LHCN-M2 (cell line): ENCODE measurements at regions not wholly inside any gene's neighbourhood (a gene's known extent, or its start where the extent isn't known, plus 50 kb on each side); places are given as distances from the start of the nearest gene placed in this dataset.
"Not testable (repeated sequence)": the region's sequence is repeated elsewhere in the genome, so short reads cannot be mapped to it uniquely, and the experiment has no call there.

ENCODE experiments used
- DNase-seq: peaks from one replicate; pipeline ENCODE4 v3.0.0-alpha.2; 2012; ENCODE audit warnings: low read depth

DNA sequence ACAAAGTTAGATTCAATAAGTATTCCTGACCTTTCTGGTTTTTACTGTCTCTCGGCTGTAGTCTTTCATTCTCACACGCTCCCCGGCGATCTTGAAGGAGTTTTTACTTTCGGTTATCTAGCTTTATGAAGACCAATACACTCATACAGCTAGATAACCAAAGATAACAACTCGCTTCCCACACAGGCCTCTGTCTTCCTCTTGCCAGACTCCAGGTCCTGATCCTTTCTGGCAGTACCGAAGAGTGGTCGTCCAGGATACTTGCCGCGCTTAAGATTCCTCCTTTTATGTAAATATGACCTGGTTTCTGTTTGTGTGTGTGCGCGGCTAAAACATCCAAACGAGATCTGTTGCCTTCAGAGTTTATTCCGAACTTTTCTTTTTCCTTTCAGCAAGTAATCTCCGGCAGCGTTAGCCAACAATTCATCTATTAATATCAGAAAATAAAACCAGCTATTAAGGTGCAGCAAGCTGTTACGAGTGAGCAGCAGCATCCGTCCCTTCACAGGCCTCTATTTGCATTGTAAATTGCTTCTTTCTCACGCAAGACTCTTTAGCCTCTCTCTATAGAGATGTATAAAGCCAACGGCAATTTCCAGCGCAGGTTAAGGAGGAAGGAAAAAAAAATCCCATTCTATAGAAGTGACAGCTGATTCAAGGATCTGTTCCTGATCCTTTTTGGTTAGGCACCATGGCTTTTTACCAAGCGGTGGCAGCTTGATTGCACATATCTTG is 216.1 kb downstream of the MEF2C start:
- peak; percentile 19 for DNase-seq

- no peak for DNase-seq
These were observed 217.2 kb downstream of the MEF2C start for GRCh38 chr5:88665750-88666215.

DNA sequence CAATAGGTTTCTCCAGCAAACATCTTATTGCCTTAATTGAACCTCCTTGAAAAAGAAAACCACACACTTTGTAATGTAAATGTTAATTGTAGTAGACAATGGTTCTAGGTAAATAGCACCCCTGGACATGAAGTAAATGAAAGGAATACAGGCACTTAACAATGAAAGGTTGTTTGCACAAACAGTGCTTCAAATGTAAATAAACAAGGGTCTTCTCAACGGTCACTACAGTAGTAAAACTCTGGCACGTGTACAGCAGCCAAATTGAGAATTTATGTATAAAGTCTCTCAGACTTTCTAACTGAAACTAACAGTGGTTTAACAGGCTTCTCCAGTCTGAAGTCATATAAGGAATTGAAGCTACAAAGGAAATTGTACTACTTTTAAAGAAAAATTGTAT is 218.3 kb downstream of the MEF2C start:
- no peak for DNase-seq

DNA sequence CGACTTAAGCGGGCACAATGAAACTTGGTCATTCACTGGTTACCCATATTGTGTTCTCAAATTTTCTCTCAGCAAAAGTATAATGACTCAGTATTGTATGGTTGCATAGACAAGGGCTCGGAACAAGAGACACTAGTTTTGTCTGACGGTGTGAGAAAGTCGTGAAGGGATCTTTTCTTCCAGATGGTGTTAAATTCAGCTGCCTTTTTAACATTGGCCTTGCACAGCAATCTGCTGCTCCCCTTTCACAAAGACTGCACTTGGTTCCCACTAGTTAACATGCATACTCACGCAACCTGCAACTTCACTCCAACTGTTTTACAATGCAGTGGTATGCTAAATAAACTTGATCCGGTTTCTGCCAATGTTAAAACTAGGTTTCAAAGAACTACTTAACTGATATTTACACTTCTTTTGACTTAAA is 219.2 kb downstream of the MEF2C start:
- no peak for DNase-seq

- DNase-seq: no peak
These were observed 220.1 kb downstream of the MEF2C start for GRCh38 chr5:88662846-88663245.

DNA sequence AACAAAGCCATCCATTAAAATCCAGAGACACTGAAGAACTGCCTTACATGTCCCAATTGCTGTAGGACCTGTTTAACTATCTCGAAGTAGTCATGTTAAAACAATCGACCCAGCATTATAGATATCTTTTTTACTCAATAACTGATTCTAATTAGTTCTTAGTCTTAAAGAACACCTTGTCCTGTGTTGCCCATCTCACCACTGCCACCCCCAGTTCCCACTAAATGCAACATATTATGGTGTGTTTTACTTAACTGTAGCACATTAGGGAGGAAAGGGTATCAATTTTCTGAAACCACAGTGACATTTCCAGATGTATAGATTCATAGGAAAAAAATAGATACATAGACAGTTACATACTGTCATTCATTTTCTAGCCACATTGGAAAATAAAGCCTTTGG is 221.2 kb downstream of the MEF2C start:
- no peak for DNase-seq

GRCh38 chr5:88660947-88661805 is 221.8 kb downstream of the MEF2C start:
- peak; percentile 87 for DNase-seq

- peak; percentile 41 for DNase-seq
These were observed 222.6 kb downstream of the MEF2C start for GRCh38 chr5:88660264-88660946.

DNA sequence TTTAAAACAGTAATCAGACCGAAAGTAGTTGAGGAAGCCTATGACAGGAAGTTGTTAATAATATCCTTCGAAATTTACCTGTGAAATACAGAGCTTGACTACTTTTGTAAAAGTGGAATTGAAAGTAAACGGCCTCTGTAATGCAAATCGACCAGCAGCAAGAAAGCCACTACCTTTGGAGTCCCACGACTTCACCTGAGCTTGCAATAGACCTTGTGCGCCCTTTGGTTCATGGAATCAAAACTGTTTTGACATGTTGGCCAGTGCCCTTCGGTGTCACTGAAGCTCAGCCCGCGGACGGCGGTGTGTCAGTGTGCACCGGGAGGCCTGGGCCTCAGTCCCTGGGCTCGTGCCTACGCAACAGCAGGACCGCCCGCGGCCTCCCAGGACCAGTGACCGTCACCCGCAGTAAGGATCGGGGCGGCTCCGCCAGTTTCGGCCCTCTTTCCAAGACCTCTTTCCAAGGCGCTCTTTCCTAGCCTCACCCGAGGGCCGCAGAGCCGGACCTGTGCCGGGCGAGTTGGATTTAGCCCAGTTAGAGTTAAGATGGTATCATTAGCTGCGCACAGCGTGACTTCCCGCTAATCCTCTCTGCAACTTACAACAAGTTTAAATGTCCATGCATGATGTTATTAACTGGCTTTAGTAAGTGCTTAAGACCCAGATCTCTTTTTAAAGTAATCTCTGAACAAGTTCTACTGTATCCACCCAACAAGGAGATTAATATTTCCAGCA is 223.3 kb downstream of the MEF2C start:
- no peak for DNase-seq

DNA sequence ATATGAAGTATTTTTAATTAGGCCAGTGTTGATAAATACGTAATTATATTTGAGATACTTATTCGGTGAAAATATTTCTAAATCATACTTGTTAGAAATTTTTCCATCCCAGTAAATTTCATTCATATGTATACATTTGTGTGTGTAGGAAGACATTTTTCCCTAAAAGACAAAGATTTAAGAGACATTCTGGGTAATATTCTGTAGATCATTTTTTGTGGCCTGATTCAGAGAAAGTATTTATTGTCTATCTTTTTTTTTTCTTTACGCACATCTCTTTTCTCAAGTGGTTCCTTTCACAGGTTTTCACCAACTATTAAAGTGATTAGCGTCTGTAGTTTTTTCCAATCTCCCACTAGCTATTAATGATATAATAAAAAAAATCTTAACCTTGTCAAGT is 224.1 kb downstream of the MEF2C start:
- no peak for DNase-seq

DNA sequence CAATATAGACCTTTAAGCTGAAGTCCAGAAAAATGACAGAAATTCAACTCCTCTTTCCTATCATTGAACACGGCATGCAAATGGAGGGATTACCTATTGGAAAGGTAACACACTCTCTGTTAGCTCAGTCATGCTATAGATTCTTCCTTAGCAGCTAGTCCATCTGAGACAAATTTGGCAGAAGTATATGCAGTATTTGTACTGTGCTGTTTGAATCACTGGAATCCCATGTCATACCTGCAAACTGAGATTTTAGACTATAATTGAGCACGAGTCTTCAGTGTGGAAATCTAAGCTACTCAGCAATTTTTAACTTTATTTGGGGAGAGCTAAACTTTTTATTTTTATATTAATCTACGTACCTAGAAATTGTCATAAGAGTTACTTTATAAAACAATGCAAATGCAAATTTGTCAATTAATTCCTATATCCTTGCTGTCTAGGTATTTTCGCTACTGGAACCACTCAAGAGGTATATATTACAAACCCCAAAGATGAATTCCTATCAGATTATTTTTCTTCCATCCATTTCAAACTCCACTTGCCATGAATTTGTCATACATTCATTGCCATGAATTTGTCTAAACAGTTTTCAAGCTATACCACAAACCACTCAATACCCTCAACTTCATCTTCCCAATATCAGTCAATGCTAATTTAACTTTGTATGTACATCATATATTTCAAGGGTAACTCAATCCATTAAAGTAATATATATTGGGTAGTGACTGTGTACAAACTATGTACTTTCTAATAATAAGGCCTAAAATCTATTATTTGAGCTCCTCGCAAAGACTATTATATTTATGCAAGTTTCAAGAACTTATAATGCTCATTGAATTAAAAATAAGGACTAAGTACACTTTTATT is 224.8 kb downstream of the MEF2C start:
- DNase-seq: no peak

GRCh38 chr5:88657136-88657535 is 225.8 kb downstream of the MEF2C start:
- DNase-seq: no peak

- DNase-seq: no peak
These were observed 226.6 kb downstream of the MEF2C start for GRCh38 chr5:88656221-88656950.

DNA sequence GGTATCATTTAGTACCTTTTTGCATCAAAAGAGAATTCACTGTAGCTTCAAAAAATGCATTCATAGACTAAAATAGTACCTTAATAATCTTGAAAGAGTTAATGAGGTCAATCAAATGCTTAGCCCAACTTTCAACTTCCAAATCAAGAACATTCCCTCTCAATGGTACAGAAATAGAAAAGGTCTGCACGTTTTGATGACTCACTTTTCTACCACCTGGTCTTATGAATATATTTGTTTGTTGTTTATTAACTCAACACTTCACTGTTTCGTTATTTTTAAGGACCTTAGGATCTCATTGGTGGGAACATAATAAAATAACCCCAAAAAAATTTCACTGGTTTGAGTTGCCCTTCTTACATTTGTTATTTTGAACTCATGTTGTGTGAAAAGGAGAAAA is 229.5 kb downstream of the MEF2C start:
- DNase-seq: no peak

- no peak for DNase-seq
These were observed 235.1 kb downstream of the MEF2C start for GRCh38 chr5:88647901-88648300.

DNA sequence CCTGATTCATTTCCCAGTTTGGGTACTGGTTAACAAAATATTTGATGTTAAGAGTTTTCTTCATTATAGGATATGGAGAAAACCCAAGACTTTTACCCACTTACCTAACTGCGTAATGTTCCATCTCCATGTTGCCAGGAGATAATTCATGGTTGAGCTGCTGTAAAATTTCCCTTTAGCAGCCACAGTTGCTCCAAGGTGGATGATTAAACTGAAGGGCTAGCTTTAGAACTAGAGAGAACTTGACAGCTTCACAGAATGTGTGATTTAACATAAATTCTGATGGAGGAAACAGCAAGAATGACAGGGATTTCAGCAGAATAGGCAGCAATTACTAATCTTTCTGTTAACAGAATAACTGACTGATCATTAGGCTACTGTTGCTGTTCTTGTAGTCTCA is 236.1 kb downstream of the MEF2C start:
- no peak for DNase-seq

GRCh38 chr5:88644676-88645075 is 238.3 kb downstream of the MEF2C start:
- no peak for DNase-seq

- no peak for DNase-seq
These were observed 239.7 kb downstream of the MEF2C start for GRCh38 chr5:88643315-88643714.

DNA sequence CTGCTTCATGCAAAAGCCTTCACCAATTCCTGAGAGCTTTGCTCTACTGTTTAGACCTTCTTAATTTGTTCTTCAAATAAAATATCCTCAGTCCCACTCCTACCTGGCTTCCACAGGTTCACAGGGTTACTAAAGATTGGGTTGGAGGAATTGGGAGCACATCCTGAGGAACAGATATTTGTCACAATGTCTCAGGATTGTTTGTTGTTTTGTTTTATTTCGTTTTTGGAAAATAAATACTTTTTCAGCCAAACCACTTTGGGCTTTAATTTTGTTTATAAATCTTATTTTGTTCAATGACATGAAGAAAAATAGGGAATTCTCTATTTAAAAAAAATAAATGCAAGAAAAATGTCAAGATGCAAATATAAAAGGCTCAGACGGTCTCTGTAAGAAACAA is 249.0 kb downstream of the MEF2C start:
- DNase-seq: no peak

- DNase-seq: not testable (repeated sequence)
These were observed 260.1 kb downstream of the MEF2C start for GRCh38 chr5:88622890-88623289.
